Sigmoid colon (tissue), 6 donors: ENCODE measurements at regions not wholly inside any gene's neighbourhood (a gene's known extent, or its start where the extent isn't known, plus 50 kb on each side); places are given as distances from the start of the nearest gene placed in this dataset.

Experiments used
- DNase-seq: peaks from one replicate; pipeline ENCODE4 v3.0.0-alpha.2; 2019
- H3K27ac ChIP-seq, 4 donors: fragments of 200-600 bp; sonication (generic); one replicate each; pipeline ENCODE4 v1.5.1; 2016 to 2019; ENCODE audit warnings: mild to moderate bottlenecking in 1 of 4
- H3K27me3 ChIP-seq, 3 donors: fragments of 200-600 bp; sonication (generic); one replicate each; pipeline ENCODE4 v1.5.1; 2019; ENCODE audit warnings: mild to moderate bottlenecking in 1 of 3
- H3K36me3 ChIP-seq, 4 donors: fragments of 200-600 bp; sonication (generic); one replicate each; pipeline ENCODE4 v1.5.1; 2016 to 2019
- H3K4me1 ChIP-seq, 4 donors: fragments of 200-600 bp; sonication (generic); one replicate each; pipeline ENCODE4 v1.5.1; 2017 to 2019
- H3K4me3 ChIP-seq, 4 donors: fragments of 200-600 bp; sonication (generic); one replicate each; pipeline ENCODE4 v1.5.1; 2017 to 2019; ENCODE audit warnings: mild to moderate bottlenecking in 2 of 4, moderate library complexity in 1 of 4
- H3K9me3 ChIP-seq, 4 donors: fragments of 200-600 bp in 3 of 4; sonication (generic) in 3 of 4; one replicate each; pipeline versions ENCODE4 v1.5.1 to v1.6.1; 2013 to 2019
- EP300 ChIP-seq, 4 donors: sonication (generic); formaldehyde crosslinking; IDR thresholded peaks; one replicate each; pipeline ENCODE4 v1.6.1; 2017; ENCODE audit warnings: antibody characterized with exemption in 4 of 4
- POLR2A ChIP-seq, 2 donors: fragments of 450-650 bp; IDR thresholded peaks; one replicate each; pipeline ENCODE4 v1.6.1; 2016; ENCODE audit warnings: antibody characterized with exemption in 2 of 2, mild to moderate bottlenecking in 2 of 2, moderate library complexity in 2 of 2
- POLR2AphosphoS5 ChIP-seq, 4 donors: sonication (generic); formaldehyde crosslinking; IDR thresholded peaks; one replicate each; pipeline ENCODE4 v1.6.1; 2017; ENCODE audit warnings: antibody characterized with exemption in 4 of 4
- WGBS, 2 donors: extraction: QIAGEN DNeasy Blood & Tissue Kit; methylation state at CpG; one replicate each; pipeline ENCODE4 v1.1.7; 2013; 5-methylcytosine and 5-hydroxymethylcytosine counted together
- intact Hi-C: fragments of 100-400 bp; cut with DNase I; formaldehyde crosslinking; loops from one replicate; pipeline ENCODE4 v1.15.1; 2023
- TF ChIP-seq, protein P1 (sequence below), 4 experiments: fragments of 450-650 bp in 3 of 4; fragments of 200-600 bp in 1 of 4; IDR thresholded peaks; one replicate each; pipeline ENCODE4 v1.5.1; 2016 to 2019; ENCODE audit warnings: antibody characterized with exemption in 4 of 4, mild to moderate bottlenecking in 3 of 4, moderate library complexity in 2 of 4
- donor health status: healthy with polysubstance abuse.
- donor health status: healthy.

DNA sequence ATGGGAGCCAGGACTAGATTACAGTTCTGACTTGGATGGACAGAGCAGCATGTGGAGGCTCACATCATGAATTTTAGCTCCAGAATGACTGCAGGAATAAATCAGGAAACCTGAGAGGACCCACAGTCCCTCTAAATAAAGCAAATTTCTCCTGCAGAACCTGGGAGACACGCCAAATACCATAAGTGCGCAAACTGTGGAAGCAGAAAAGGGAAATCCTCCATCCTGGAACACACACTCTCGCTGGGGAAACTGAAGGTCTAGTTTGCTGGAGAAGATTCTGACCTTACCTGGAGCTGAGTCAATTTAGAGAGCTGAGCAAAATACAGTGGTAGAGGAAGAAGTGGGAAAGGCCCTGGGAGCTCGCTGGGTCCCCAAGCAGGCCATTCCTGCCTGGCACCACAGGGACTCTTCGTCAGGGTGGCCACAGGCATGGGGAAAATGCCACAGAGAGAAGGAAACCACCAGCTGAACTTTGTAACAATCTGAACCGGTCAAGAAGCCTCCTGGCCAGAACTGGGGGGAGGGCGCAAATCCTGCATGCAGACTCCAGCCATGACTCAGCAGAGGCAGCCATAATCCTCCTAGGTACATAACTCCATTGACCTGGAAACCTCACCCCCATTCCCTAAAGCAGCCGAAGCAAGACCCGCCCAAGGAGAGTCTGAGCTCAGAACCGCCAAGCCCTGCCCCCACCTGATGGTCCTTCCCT lies 390.9 kb downstream of the LRRC70 start:
- 84 to 87% methylated on average over 10 of the region's 10 CpGs for WGBS, 2 donors

DNA sequence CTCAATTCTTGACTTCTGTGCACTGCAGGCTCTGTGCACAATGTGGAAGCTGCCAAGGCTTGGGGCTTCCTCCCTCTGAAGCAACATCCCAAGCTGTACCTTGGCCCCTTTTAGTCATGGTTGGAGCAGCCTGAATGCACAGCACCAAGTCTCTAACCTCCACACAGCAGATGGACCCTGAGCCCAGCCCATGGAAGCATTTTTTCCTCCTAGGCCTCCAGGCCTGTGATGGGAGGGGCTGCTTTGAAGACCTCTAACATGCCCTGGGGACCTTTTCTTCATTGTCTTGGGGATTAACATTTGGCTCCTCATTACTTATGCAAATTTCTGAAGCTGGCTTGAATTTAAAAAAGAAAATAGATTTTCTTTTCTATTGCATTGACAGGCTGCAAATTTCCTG lies 385.8 kb downstream of the LRRC70 start:
- intact Hi-C loops: no loop called here
- Histone ChIP-seq H3K4me1 (no peaks in the 10 kb centered on the region), H3K9me3 (peaks cover 0 to 20% (median under 1%) of the 10 kb centered on the region in 4 donors)

More for the DNA sequence above, 390.9 kb downstream of the LRRC70 start:
- no peaks in the 10 kb centered on the region for H3K27me3 ChIP-seq
- no peak overlapping the region for H3K4me3 ChIP-seq
- DNase-seq: no peak
- H3K36me3 ChIP-seq: no peaks in the 10 kb centered on the region
- intact Hi-C loops: no loop called here
- TF ChIP-seq POLR2A (IDR thresholded peaks at IDR 0.05) (no peak), EP300 (IDR thresholded peaks at IDR 0.05) (no peak), POLR2AphosphoS5 (IDR thresholded peaks at IDR 0.05) (no peak)
- TF ChIP-seq, protein P1, sequence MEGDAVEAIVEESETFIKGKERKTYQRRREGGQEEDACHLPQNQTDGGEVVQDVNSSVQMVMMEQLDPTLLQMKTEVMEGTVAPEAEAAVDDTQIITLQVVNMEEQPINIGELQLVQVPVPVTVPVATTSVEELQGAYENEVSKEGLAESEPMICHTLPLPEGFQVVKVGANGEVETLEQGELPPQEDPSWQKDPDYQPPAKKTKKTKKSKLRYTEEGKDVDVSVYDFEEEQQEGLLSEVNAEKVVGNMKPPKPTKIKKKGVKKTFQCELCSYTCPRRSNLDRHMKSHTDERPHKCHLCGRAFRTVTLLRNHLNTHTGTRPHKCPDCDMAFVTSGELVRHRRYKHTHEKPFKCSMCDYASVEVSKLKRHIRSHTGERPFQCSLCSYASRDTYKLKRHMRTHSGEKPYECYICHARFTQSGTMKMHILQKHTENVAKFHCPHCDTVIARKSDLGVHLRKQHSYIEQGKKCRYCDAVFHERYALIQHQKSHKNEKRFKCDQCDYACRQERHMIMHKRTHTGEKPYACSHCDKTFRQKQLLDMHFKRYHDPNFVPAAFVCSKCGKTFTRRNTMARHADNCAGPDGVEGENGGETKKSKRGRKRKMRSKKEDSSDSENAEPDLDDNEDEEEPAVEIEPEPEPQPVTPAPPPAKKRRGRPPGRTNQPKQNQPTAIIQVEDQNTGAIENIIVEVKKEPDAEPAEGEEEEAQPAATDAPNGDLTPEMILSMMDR (IDR thresholded peaks at IDR 0.05): no peak
- no peak overlapping the region for H3K27ac ChIP-seq
- H3K9me3 ChIP-seq: peaks cover 0 to 6% (median under 1%) of the 10 kb centered on the region in 4 donors
- no peaks in the 10 kb centered on the region for H3K4me1 ChIP-seq

DNA sequence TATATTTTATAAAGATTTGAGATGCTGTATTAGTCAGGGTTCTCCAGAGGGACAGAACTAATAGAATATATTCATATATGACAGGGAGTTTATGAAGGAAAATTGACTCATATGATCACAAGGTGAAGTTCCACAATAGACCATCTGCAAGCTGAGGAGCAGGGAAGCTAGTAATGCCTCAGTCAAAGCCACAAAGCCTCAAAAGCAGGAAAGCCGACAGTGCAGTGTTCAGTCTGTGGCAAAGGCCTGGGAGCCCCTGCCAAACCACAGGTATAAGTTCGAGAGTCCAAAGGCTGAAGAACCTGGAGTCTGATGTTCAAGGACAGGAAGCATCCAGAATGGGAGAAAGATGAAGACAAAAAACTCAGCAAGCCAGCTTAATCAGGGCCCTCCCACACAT lies 382.2 kb downstream of the LRRC70 start:
- 73 to 84% methylated on average over 2 of the region's 2 CpGs for WGBS, 2 donors
- TF ChIP-seq, protein P1 (IDR thresholded peaks at IDR 0.05): no peak
- TF ChIP-seq POLR2A (IDR thresholded peaks at IDR 0.05): no peak
- no peak for TF ChIP-seq POLR2AphosphoS5 (IDR thresholded peaks at IDR 0.05)
- no peak for TF ChIP-seq EP300 (IDR thresholded peaks at IDR 0.05)
- Histone ChIP-seq H3K4me3 (no peak overlapping the region), H3K27me3 (no peaks in the 10 kb centered on the region), H3K9me3 (peaks cover 0 to 18% (median under 1%) of the 10 kb centered on the region in 4 donors), H3K36me3 (no peaks in the 10 kb centered on the region), H3K4me1 (no peaks in the 10 kb centered on the region), H3K27ac (no peak overlapping the region)
- DNase-seq: no peak
- intact Hi-C loops: no loop called here

More for the DNA sequence above, 385.8 kb downstream of the LRRC70 start:
- TF ChIP-seq EP300 (IDR thresholded peaks at IDR 0.05) (no peak), POLR2AphosphoS5 (IDR thresholded peaks at IDR 0.05) (no peak), POLR2A (IDR thresholded peaks at IDR 0.05) (no peak)
- TF ChIP-seq, protein P1 (IDR thresholded peaks at IDR 0.05): no peak
- Histone ChIP-seq H3K4me3 (no peak overlapping the region), H3K27ac (no peak overlapping the region), H3K36me3 (no peaks in the 10 kb centered on the region), H3K27me3 (no peaks in the 10 kb centered on the region)
- no peak for DNase-seq

GRCh38 chr5:62956597-62956996 lies 378.0 kb downstream of the LRRC70 start:
- Histone ChIP-seq H3K36me3 (no peaks in the 10 kb centered on the region), H3K27ac (no peak overlapping the region), H3K4me3 (no peak overlapping the region), H3K27me3 (no peaks in the 10 kb centered on the region), H3K4me1 (no peaks in the 10 kb centered on the region), H3K9me3 (no peaks in the 10 kb centered on the region)
- TF ChIP-seq POLR2AphosphoS5 (IDR thresholded peaks at IDR 0.05) (no peak), EP300 (IDR thresholded peaks at IDR 0.05) (no peak)
- TF ChIP-seq, protein P1 (IDR thresholded peaks at IDR 0.05): no peak
- 90 to 92% methylated on average over 2 of the region's 2 CpGs for WGBS, 2 donors
- intact Hi-C loops: no loop called here
- no peak for DNase-seq

- H3K27ac ChIP-seq: no peak overlapping the region
- H3K36me3 ChIP-seq: no peaks in the 10 kb centered on the region
- no peaks in the 10 kb centered on the region for H3K4me1 ChIP-seq
- no peak for TF ChIP-seq EP300 (IDR thresholded peaks at IDR 0.05)
- TF ChIP-seq, protein P1 (IDR thresholded peaks at IDR 0.05): no peak
- no peak for TF ChIP-seq POLR2AphosphoS5 (IDR thresholded peaks at IDR 0.05)
- DNase-seq: no peak
- no peaks in the 10 kb centered on the region for H3K9me3 ChIP-seq
- H3K27me3 ChIP-seq: no peaks in the 10 kb centered on the region
- intact Hi-C loops: no loop called here
- no peak overlapping the region for H3K4me3 ChIP-seq
- WGBS, 2 donors: 96% methylated on average over 2 of the region's 2 CpGs
Measured at GRCh38 chr5:62954578-62954977, 376.0 kb downstream of the LRRC70 start.
